Fibroblast of peridontal ligament (primary cell): ENCODE measurements at regions not wholly inside any gene's neighbourhood (a gene's known extent, or its start where the extent isn't known, plus 50 kb on each side); places are given as distances from the start of the nearest gene placed in this dataset.
"Not testable (repeated sequence)": the region's sequence is repeated elsewhere in the genome, so short reads cannot be mapped to it uniquely, and the experiment has no call there.

ENCODE experiments used
- DNase-seq: peaks from one replicate; pipeline ENCODE4 v3.0.0-alpha.2; 2010; ENCODE audit errors: extremely low read depth

DNA sequence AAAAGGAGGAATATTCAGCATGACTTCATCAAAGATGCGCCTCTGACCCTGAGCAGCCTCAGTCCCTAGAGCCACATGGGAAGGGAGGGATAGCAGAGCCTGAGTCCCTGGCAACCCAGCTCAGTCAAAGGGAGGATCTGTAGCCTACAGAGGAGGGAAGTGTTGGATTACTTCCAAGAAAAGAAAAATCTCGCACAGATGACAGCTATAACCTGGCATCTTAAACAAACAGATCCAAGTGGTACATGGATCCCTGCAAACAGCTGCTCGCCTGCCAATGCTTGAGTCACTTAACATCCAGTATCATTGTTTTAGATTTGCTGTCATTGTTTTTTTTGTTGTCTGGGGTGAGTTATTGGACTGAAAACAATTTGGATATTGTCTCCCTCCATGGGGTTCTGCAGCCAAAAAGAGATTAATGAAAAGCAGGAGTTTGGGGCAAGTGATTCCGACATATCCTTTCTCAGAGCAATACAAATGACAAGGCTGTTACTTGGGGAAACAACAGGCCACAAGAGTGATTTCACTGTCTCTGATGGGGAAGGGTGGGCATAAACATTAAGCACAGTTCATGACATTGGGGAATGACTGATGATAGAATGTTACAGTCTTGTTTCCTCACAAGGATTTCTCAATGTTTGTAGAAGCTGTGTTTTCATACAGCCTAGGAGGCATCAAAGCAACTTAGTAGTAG is 153.5 kb upstream of the KIF2A start:
- no peak for DNase-seq

DNA sequence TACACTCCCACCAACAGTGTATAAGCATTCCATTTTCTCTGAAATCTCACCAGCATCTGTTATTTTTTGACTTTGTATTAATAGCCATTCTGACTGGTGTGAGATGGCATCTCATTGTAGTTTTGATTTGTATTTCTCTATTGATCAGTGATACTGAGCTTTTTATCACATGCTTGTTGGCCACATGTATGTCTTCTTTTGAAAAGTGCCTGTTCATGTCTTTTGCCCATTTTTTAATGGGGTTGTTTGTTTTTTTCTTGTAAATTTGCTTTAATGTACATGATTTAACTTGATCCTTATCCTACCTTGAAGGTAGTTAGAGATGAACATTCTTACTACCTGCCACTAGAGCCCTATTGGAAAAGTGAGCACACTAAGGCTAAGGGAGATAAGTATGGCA is 151.2 kb upstream of the KIF2A start:
- no peak for DNase-seq

DNA sequence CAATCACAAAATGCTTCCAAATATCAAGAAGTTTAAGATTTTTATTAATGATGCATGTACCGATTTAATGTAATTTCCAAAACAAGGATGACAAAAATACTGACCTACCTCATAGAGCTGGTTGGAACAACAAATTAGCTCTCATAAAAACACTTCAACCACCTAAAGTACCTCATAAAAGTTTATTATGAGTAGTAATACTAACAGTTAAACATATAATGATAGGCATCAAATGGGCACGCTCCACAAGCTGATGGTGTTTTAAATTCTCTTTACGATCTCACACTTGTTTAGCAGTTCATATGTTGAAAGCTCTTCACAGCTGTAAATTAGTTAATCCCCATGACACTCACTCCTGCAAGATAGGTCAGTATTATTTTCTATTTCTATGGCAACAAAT is 150.0 kb upstream of the KIF2A start:
- DNase-seq = no peak

GRCh38 chr5:62167561-62168057 is 138.4 kb upstream of the KIF2A start:
- DNase-seq = no peak

GRCh38 chr5:62168506-62169281 is 137.3 kb upstream of the KIF2A start:
- no peak for DNase-seq

DNA sequence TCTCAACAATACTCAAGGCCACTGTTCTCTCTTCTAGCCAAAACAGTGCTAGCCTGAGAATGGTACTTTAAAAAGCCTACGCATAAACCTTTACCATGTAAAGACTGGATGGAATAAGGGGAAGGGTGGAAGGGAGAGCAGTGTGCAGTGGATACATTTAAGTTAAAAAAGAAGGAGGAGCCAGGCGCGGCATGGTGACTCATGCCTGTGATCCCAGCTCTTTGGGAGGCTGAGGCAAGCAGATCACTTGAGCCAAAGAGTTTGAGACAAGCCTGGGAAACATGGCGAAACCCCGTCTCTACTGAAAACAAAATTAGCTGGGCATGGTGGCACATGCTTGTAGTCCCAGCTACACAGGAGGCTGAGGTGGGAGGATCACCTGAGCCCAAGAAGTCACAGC is 127.7 kb upstream of the KIF2A start:
- DNase-seq = no peak

DNA sequence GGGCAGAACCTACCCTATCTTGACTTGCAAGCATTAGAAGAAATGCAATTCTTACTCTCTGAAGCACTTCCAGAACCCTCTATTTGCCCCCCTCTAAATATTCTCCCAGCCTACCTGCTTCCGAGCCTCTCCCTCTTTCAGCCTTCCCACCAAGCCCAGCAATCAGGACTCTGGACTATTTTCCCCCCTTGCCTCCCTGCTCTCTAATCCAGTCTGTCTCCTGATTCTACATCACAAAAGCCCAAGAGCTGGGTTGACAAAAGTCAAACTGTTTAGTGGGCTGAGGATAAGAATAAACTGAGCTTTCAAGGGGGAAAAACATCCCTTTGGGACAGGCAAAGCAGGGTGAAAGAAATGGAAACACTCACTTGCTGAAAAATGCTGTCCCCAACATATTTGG is 123.2 kb upstream of the KIF2A start:
- DNase-seq = no peak

GRCh38 chr5:62183727-62184126 is 122.3 kb upstream of the KIF2A start:
- no peak for DNase-seq

- no peak for DNase-seq
These were observed 121.6 kb upstream of the KIF2A start for GRCh38 chr5:62184444-62184843.

DNA sequence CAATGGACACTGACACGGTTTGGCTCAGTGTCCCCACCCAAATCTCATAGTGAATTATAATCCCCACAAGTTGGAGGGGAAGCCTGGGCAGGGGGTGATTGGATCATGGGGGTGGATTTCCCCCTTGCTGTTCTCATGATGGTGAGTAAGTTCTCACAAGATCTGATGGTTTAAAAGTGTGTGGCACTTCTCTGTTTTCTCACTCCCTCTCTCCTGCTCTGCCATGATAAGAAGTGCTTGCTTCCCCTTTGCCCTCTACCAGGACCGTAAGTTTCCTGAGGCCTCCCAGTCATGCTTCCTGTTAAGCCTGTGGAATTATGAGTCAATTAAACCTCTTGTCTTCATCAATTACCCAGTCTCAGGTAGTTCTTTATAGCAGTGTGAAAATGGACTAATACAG is 115.8 kb upstream of the KIF2A start:
- DNase-seq = no peak

- no peak for DNase-seq
These were observed 115.1 kb upstream of the KIF2A start for GRCh38 chr5:62190931-62191330.

DNA sequence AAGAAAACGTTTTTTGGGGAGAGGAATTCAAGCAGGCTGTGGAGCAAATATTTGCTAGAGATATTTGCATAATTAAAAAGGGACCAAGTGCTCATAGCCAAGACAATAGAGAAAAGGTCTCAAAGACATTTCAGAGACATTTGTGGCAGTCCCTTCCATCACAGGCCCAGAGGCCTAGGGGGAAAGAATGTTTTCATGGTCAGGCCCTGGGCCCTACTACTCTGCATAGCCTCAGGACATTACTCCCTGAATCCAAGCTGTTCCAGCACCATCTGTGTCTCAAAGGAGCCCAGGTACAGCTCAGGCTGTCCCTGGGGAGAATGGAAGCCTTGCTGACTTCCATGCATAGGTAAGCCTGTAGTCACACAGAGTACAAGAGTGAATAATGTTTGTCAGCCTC is 113.0 kb upstream of the KIF2A start:
- no peak for DNase-seq

DNA sequence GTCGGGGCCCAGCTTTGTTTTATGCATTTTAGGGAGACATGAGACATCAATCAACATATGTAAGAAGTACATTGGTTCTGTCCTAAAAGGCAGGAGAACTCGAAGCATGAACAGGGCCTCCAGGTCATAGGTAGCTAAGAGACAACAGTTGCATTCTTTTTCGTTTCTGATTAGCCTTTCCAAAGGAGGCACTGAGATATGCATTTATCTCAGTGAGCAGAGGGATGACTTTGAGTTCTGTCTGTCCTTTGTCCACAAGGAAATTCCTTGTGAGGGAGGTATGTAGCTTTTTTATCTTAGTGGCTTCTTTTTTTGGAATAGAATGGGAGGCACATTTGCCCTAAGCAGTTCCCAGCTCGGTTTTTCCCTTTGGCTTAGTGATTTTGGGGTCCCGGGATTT is 109.5 kb upstream of the KIF2A start:
- DNase-seq = not testable (repeated sequence)

GRCh38 chr5:62197697-62198096 is 108.3 kb upstream of the KIF2A start:
- DNase-seq = no peak

DNA sequence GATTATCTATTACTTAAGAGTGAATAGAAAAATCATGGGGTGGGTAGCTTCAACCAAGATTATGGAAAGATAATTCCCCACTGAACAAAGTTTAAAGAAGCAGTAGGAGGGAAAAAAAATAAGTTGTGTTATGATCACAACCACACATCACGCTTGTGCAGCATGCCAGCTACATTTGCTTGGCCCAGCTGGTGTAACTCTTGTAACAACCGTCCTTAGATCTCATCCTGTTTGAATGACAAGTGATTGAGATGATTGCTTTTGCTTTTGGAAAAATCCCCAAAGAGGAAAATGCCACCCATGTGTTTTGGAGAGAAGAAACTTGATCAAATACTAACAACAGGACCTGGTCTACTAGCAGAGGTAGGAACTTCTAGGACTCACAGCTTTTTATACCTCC is 107.6 kb upstream of the KIF2A start:
- no peak for DNase-seq

DNA sequence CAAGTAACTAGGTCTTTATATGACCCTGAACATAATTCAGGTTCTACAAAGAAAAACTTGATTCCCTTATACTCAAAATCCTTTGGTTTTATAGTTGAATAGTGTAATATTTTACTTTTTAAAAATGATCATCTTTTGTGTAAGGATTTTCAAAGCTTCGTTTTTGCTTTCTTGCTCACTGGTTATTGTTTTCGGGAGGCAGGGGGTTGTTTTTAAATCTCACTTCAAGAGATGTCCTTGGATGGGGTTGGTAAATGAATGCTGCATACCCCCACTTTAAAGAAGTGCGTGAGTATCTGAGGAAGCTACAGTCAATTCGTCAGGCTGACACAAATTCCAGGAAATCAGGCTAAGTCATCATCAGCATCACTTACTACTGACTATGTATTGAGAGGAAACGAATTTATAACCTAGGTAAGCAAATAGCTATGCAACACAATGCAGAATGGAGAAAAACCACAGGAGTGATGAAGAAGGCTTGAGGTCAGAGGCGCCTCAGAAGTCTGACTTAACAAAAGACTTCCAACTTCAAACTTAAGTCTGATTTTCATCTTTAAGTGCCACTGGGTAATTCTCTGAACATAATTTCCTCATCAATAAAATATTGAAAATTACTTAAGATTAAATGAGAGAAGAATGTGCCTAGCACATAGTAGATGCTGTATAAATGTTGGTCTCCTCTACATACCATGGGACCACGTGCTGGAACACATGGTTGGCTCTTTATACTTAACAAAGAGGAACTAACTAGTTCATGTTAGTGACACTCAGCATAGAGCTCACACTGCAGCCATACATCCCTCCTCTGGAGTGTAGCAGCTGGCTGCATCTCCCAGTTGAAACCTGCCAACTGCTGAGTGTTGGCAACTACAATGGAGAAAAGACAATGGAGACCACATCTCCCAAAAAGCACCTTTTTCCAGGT is 106.0 kb upstream of the KIF2A start:
- DNase-seq = no peak

DNA sequence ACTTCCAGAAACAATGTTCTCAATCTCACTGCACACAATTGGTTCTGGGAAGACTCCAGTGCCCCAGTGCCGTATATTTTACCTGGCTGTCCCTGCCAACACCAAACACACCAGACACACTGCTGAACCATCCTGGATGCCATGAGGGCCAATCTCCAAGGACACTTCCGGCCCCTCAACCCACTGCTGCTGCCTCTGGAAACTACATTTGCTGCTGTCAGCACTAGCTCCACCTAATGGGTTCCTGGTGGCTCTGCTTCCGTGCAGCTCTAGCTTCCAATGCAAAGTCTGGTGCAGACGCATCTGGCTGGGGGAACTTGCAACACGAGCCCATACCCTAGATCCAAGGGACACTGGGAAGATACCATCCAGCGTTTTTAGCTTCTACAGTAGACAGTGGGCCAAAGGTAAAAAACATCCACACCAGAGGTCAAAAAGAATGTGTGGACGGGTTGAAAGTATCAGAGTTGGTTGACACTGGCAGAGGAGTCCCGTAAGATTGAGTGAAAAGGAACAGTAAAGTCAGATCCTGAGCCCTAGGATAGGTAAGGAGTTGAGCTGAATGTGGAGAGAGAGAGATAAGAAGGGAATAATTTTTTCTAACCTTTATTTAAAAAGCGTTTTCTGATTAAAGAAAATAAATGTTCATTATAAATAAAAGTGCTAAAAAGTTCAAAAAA is 99.7 kb upstream of the KIF2A start:
- DNase-seq = no peak

DNA sequence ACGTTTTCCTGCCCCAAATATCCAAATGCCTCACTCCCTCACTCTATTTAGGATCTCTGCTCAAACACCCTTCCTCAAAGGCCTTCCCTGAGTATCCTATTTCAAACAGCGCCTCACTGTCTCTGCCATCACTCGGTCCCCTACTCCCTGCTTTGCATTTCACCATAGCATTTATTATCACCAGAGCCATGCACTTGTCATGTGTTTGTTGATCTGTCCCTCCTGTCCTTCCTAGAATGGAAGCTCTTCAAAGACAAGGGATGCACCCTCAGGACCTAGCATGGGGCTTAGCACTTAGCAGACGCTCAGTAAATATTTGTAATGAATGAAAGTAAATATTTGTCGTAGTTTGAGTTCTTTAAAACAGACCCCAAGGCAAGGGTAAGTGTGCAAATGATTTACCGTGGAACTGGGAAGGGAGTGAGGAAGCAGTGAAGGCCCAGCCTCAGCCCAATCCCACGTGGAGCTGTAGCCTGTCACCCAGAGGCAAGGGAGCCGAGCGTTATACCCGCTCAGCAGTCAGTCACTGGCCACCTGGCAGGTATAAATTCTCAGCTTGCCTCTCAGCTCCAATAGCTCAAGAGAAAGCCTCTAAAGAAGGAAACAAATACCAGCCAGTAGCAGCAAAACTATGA is 97.7 kb upstream of the KIF2A start:
- DNase-seq = no peak

DNA sequence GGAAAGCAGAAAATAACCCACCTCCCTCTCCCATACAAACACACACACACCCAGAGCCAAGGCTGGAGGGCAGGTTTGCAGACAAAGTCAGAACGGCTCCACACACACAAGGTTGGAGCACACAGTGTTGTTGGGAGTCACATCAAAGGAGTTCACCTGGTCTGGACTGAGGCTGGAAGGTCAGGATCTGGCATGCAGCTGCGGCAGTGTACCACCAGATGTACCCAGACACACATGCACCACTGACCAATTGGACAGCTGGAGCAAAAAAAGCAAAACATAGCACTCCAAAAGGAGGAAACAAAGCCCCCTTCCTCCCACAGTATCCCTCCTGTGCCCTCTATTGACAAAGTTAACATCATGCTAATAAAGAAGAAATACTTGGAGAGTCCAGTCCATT is 94.6 kb upstream of the KIF2A start:
- no peak for DNase-seq

GRCh38 chr5:62212648-62213047 is 93.4 kb upstream of the KIF2A start:
- DNase-seq = no peak

DNA sequence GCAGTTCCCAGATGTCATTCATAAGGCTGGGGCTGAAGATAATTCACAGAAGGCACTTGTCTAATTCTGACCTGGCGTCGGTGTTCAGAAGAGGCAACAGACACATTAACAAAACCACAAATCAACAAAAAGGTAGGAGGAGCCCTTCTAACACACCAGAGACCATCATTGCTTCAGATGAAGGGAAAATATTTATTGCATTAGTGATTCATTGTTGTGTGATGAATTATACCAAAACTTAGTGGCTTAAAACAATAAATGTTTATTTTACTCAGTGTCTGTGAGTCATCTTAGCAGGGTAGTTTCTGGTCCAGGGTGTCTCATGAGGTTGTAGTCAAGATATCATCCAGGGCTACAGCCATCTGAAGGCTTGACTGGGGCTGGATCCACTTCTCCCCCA is 91.3 kb upstream of the KIF2A start:
- DNase-seq = no peak
